ENCODE measurements at regions not wholly inside any gene's neighbourhood (a gene's known extent, or its start where the extent isn't known, plus 50 kb on each side); places are given as distances from the start of the nearest gene placed in this dataset.

DNA sequence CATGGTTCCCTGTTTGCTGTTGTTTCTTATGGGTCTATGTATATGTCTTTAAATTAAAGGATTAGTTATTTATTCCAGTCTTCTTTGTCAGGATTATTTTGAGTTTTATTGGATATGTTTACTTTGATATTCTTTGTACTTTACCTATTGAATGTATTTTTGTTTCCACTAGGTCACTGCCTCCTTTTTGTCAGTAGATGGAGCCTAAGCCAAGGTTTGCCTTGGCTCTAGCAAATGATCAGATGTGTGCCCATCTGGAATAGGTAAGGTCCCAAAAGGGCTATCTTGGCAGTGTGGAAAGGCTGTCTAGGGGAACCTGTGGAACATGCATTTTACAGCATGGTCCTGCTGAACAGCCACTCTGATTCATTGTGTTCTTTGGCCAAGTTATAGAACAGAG lies 337.3 kb upstream of the GHITM start:
- no peaks in the 10 kb centered on the region for H3K36me3 ChIP-seq (replicated peaks in 1 of 2; ENCODE audit: control insufficient read depth in 2 of 2, insufficient read depth in 2 of 2, low read length in 2 of 2)
- no peak overlapping the region for H2BK5ac ChIP-seq (ENCODE audit: low read length)
- no peak overlapping the region for H4K8ac ChIP-seq (ENCODE audit: low read depth, low read length)
- no peak overlapping the region for H3K23ac ChIP-seq (ENCODE audit: low read depth, low read length, poor library complexity)
- H3K9ac ChIP-seq (ENCODE audit: low read depth, low read length, poor library complexity) = no peak overlapping the region
- no peak overlapping the region for H4K91ac ChIP-seq (ENCODE audit: low read depth, low read length, poor library complexity)
- no peak overlapping the region for H2BK15ac ChIP-seq (ENCODE audit: low read length)
- no peak overlapping the region for H3K14ac ChIP-seq (ENCODE audit: low read length)
- H2AK5ac ChIP-seq (ENCODE audit: low read depth, low read length) = no peak overlapping the region
- no peak overlapping the region for H3K4ac ChIP-seq (ENCODE audit: low read length)
- H3K27ac ChIP-seq (replicated peaks; ENCODE audit: low read length) = no peak overlapping the region
- H3K9me3 ChIP-seq (replicated peaks in 1 of 2; ENCODE audit: control insufficient read depth in 2 of 2, insufficient read depth in 1 of 2, low read depth in 1 of 2, low read length in 2 of 2) = no peaks in the 10 kb centered on the region
- no peaks in the 10 kb centered on the region for H3K4me1 ChIP-seq (ENCODE audit: control insufficient read depth in 2 of 2, insufficient read depth in 1 of 2, low read depth in 1 of 2, low read length in 2 of 2)
- H3K4me2 ChIP-seq (ENCODE audit: insufficient read depth, low read length, poor library complexity, severe bottlenecking) = no peak overlapping the region
- H2BK120ac ChIP-seq (ENCODE audit: low read depth, low read length) = no peak overlapping the region
- no peak overlapping the region for H2AFZ ChIP-seq (ENCODE audit: low read length)
- no peak overlapping the region for H3K4me3 ChIP-seq (ENCODE audit: low read length in 2 of 2)
- H3K27me3 ChIP-seq (ENCODE audit: control insufficient read depth in 3 of 3, insufficient read depth in 3 of 3, low read depth in 1 of 3, low read length in 3 of 3) = no peaks in the 10 kb centered on the region
- H3K18ac ChIP-seq (ENCODE audit: low read length) = no peak overlapping the region
- no peaks in the 10 kb centered on the region for H3K79me1 ChIP-seq (ENCODE audit: low read depth, low read length)
- no peak overlapping the region for H2BK12ac ChIP-seq (ENCODE audit: low read length)
- DNase-seq (ENCODE audit: low spot score) = no peak

DNA sequence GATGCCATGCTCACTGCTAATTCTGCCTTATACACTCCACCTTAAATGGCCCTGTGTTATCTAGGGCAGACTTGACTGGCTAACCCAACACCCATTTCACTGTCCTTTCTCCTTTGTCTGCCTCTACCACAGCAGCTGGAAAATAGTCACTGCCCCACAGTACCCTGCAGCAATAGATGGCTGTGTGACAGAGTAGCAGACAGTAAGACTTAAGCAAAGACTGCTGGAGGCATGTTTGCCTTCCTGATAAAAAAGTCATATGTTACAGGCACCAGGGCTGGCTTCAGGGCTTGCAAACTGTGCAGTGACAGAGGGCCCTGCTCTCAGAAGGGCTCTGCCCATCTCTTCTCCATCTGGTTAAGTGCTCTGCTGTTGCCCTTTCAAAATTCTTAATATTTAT lies 332.6 kb upstream of the GHITM start:
- Histone ChIP-seq H3K9me3 (replicated peaks in 1 of 2; ENCODE audit: control insufficient read depth in 2 of 2, insufficient read depth in 1 of 2, low read depth in 1 of 2, low read length in 2 of 2) (no peaks in the 10 kb centered on the region), H2BK15ac (ENCODE audit: low read length) (no peak overlapping the region), H3K79me1 (ENCODE audit: low read depth, low read length) (no peaks in the 10 kb centered on the region), H3K27ac (replicated peaks; ENCODE audit: low read length) (no peak overlapping the region), H2AK5ac (ENCODE audit: low read depth, low read length) (no peak overlapping the region), H3K18ac (ENCODE audit: low read length) (no peak overlapping the region), H4K91ac (ENCODE audit: low read depth, low read length, poor library complexity) (no peak overlapping the region), H2BK5ac (ENCODE audit: low read length) (no peak overlapping the region), H3K36me3 (replicated peaks in 1 of 2; ENCODE audit: control insufficient read depth in 2 of 2, insufficient read depth in 2 of 2, low read length in 2 of 2) (no peaks in the 10 kb centered on the region), H2BK12ac (ENCODE audit: low read length) (no peak overlapping the region), H4K8ac (ENCODE audit: low read depth, low read length) (no peak overlapping the region), H2AFZ (ENCODE audit: low read length) (no peak overlapping the region), H3K4me3 (ENCODE audit: low read length in 2 of 2) (no peak overlapping the region), H2BK120ac (ENCODE audit: low read depth, low read length) (no peak overlapping the region), H3K4ac (ENCODE audit: low read length) (no peak overlapping the region), H3K4me2 (ENCODE audit: insufficient read depth, low read length, poor library complexity, severe bottlenecking) (no peak overlapping the region), H3K23ac (ENCODE audit: low read depth, low read length, poor library complexity) (no peak overlapping the region), H3K9ac (ENCODE audit: low read depth, low read length, poor library complexity) (no peak overlapping the region), H3K14ac (ENCODE audit: low read length) (no peak overlapping the region), H3K4me1 (ENCODE audit: control insufficient read depth in 2 of 2, insufficient read depth in 1 of 2, low read depth in 1 of 2, low read length in 2 of 2) (no peaks in the 10 kb centered on the region), H3K27me3 (ENCODE audit: control insufficient read depth in 3 of 3, insufficient read depth in 3 of 3, low read depth in 1 of 3, low read length in 3 of 3) (no peaks in the 10 kb centered on the region)
- no peak for DNase-seq (ENCODE audit: low spot score)

DNA sequence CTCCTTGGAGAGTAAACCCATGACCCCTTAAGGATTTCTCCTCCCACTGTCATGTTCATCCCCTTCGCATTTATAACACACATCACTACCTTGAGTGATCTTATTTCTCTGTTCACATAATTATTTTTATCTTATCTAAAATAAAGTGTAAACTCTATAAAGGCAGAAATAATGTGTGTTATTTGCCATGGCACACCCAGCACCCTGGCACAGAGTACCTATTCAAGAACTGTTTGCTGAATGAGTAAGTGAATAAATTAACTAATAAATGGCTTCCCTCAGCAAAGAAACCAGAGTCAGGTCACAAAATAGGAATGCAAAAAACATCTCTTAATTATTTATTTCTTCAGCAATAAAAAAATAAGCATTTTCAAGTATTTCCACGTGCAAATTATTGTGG lies 330.3 kb upstream of the GHITM start:
- Histone ChIP-seq H2BK15ac (ENCODE audit: low read length) (no peak overlapping the region), H2AK5ac (ENCODE audit: low read depth, low read length) (no peak overlapping the region), H3K18ac (ENCODE audit: low read length) (no peak overlapping the region), H2AFZ (ENCODE audit: low read length) (no peak overlapping the region), H3K23ac (ENCODE audit: low read depth, low read length, poor library complexity) (no peak overlapping the region), H3K27ac (replicated peaks; ENCODE audit: low read length) (no peak overlapping the region), H3K79me1 (ENCODE audit: low read depth, low read length) (no peaks in the 10 kb centered on the region), H4K8ac (ENCODE audit: low read depth, low read length) (no peak overlapping the region), H3K9ac (ENCODE audit: low read depth, low read length, poor library complexity) (no peak overlapping the region), H2BK12ac (ENCODE audit: low read length) (no peak overlapping the region), H3K4me1 (ENCODE audit: control insufficient read depth in 2 of 2, insufficient read depth in 1 of 2, low read depth in 1 of 2, low read length in 2 of 2) (no peaks in the 10 kb centered on the region), H3K36me3 (replicated peaks in 1 of 2; ENCODE audit: control insufficient read depth in 2 of 2, insufficient read depth in 2 of 2, low read length in 2 of 2) (no peaks in the 10 kb centered on the region), H2BK5ac (ENCODE audit: low read length) (no peak overlapping the region), H3K14ac (ENCODE audit: low read length) (no peak overlapping the region), H3K4me3 (ENCODE audit: low read length in 2 of 2) (no peak overlapping the region), H3K4ac (ENCODE audit: low read length) (no peak overlapping the region), H2BK120ac (ENCODE audit: low read depth, low read length) (no peak overlapping the region), H3K9me3 (replicated peaks in 1 of 2; ENCODE audit: control insufficient read depth in 2 of 2, insufficient read depth in 1 of 2, low read depth in 1 of 2, low read length in 2 of 2) (no peaks in the 10 kb centered on the region), H4K91ac (ENCODE audit: low read depth, low read length, poor library complexity) (no peak overlapping the region), H3K27me3 (ENCODE audit: control insufficient read depth in 3 of 3, insufficient read depth in 3 of 3, low read depth in 1 of 3, low read length in 3 of 3) (no peaks in the 10 kb centered on the region), H3K4me2 (ENCODE audit: insufficient read depth, low read length, poor library complexity, severe bottlenecking) (no peak overlapping the region)
- WGBS, 2 donors (ENCODE audit: extremely low coverage in 2 of 2, insufficient read length in 2 of 2, insufficient replicate concordance in 1 of 2) = no CpG with 5 or more reads among the region's 2 CpGs
- no peak for DNase-seq (ENCODE audit: low spot score)

DNA sequence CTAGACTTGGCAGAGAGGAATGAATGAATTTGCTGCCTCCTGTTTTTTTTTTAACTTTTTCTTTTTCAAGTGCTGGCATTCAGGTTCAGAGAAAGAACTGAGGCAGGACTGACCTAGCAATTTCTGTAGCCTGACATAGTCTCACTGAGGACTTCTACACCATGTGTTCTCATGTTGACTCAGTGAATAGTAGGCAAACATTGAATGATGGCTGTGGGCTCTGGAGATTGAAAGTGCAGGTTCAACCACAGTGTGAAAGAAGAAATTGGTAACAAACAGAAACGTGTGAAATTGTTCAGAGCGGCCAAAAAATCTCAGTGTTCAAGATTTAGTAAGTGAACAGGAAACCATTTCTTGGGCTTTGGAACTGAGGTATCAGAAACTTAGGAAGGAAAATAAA lies 322.4 kb upstream of the GHITM start:
- WGBS, 2 donors (ENCODE audit: extremely low coverage in 2 of 2, insufficient read length in 2 of 2, insufficient replicate concordance in 1 of 2) = no CpG with 5 or more reads among the region's 2 CpGs

More for the DNA sequence above, 322.4 kb upstream of the GHITM start:
- no peak overlapping the region for H2BK5ac ChIP-seq (ENCODE audit: low read length)
- H3K79me1 ChIP-seq (ENCODE audit: low read depth, low read length) = no peaks in the 10 kb centered on the region
- H2BK12ac ChIP-seq (ENCODE audit: low read length) = no peak overlapping the region
- no peak overlapping the region for H3K4me2 ChIP-seq (ENCODE audit: insufficient read depth, low read length, poor library complexity, severe bottlenecking)
- H3K18ac ChIP-seq (ENCODE audit: low read length) = no peak overlapping the region
- no peaks in the 10 kb centered on the region for H3K27me3 ChIP-seq (ENCODE audit: control insufficient read depth in 3 of 3, insufficient read depth in 3 of 3, low read depth in 1 of 3, low read length in 3 of 3)
- H3K14ac ChIP-seq (ENCODE audit: low read length) = no peak overlapping the region
- no peak overlapping the region for H3K4me3 ChIP-seq (ENCODE audit: low read length in 2 of 2)
- no peak overlapping the region for H4K8ac ChIP-seq (ENCODE audit: low read depth, low read length)
- no peaks in the 10 kb centered on the region for H3K36me3 ChIP-seq (replicated peaks in 1 of 2; ENCODE audit: control insufficient read depth in 2 of 2, insufficient read depth in 2 of 2, low read length in 2 of 2)
- no peak for DNase-seq (ENCODE audit: low spot score)
- no peak overlapping the region for H2AK5ac ChIP-seq (ENCODE audit: low read depth, low read length)
- H2BK15ac ChIP-seq (ENCODE audit: low read length) = no peak overlapping the region
- no peak overlapping the region for H2BK120ac ChIP-seq (ENCODE audit: low read depth, low read length)
- no peaks in the 10 kb centered on the region for H3K4me1 ChIP-seq (ENCODE audit: control insufficient read depth in 2 of 2, insufficient read depth in 1 of 2, low read depth in 1 of 2, low read length in 2 of 2)
- H3K9me3 ChIP-seq (replicated peaks in 1 of 2; ENCODE audit: control insufficient read depth in 2 of 2, insufficient read depth in 1 of 2, low read depth in 1 of 2, low read length in 2 of 2) = no peaks in the 10 kb centered on the region
- no peak overlapping the region for H3K23ac ChIP-seq (ENCODE audit: low read depth, low read length, poor library complexity)
- no peak overlapping the region for H3K27ac ChIP-seq (replicated peaks; ENCODE audit: low read length)
- H4K91ac ChIP-seq (ENCODE audit: low read depth, low read length, poor library complexity) = no peak overlapping the region
- no peak overlapping the region for H2AFZ ChIP-seq (ENCODE audit: low read length)
- no peak overlapping the region for H3K9ac ChIP-seq (ENCODE audit: low read depth, low read length, poor library complexity)
- no peak overlapping the region for H3K4ac ChIP-seq (ENCODE audit: low read length)
